Mesendoderm (in vitro differentiated cells): ENCODE measurements at regions not wholly inside any gene's neighbourhood (a gene's known extent, or its start where the extent isn't known, plus 50 kb on each side); places are given as distances from the start of the nearest gene placed in this dataset.

ENCODE experiments used
- DNase-seq: peaks from one replicate; pipeline ENCODE4 v3.0.0; 2013
- H2AK5ac ChIP-seq: 2 replicates; pipeline ENCODE4 v1.6.1; 2013; ENCODE audit warnings: low read length, inconsistent platforms
- H2BK120ac ChIP-seq: 2 replicates; pipeline ENCODE4 v1.6.1; 2013; ENCODE audit warnings: low read depth, mild to moderate bottlenecking, low read length, moderate library complexity, mixed read lengths
- H2BK15ac ChIP-seq: replicated peaks from 2 replicates; pipeline ENCODE4 v1.6.1; 2013; ENCODE audit warnings: low read depth, mild to moderate bottlenecking, moderate library complexity
- H2BK5ac ChIP-seq: 2 replicates; pipeline ENCODE4 v1.6.1; 2013; ENCODE audit warnings: low read length, inconsistent platforms
- H3K18ac ChIP-seq: 2 replicates; pipeline ENCODE4 v1.6.1; 2013; ENCODE audit warnings: mild to moderate bottlenecking, low read length, mixed read lengths
- H3K23ac ChIP-seq: one replicate; pipeline ENCODE4 v1.6.1; 2013; ENCODE audit warnings: low read length
- H3K27ac ChIP-seq: 2 replicates; pipeline ENCODE4 v1.5.1; 2013; ENCODE audit warnings: low read depth, mild to moderate bottlenecking, inconsistent platforms, low read length, moderate library complexity
- H3K27me3 ChIP-seq: 2 replicates; pipeline ENCODE4 v1.6.1; 2013; ENCODE audit warnings: low read length, control low read depth, mild to moderate bottlenecking, inconsistent platforms; ENCODE audit not compliant: insufficient read depth, poor library complexity
- H3K36me3 ChIP-seq: 2 replicates; pipeline ENCODE4 v1.6.1; 2013; ENCODE audit warnings: low read length, inconsistent platforms; ENCODE audit not compliant: control insufficient read depth, insufficient read depth
- H3K4ac ChIP-seq: one replicate; pipeline ENCODE4 v1.6.1; 2013; ENCODE audit warnings: low read depth, mild to moderate bottlenecking, low read length, moderate library complexity
- H3K4me1 ChIP-seq: 2 replicates; pipeline ENCODE4 v1.6.1; 2013; ENCODE audit warnings: low read depth, low read length, inconsistent platforms; ENCODE audit not compliant: control insufficient read depth
- H3K4me2 ChIP-seq: 2 replicates; pipeline ENCODE4 v1.6.1; 2013; ENCODE audit warnings: low read length
- H3K4me3 ChIP-seq: 2 replicates; pipeline ENCODE4 v1.5.1; 2013; ENCODE audit warnings: mild to moderate bottlenecking, low read length
- H3K56ac ChIP-seq: one replicate; pipeline ENCODE4 v1.6.1; 2013; ENCODE audit warnings: low read length
- H3K79me1 ChIP-seq: 2 replicates; pipeline ENCODE4 v1.6.1; 2013; ENCODE audit warnings: low read length, inconsistent platforms
- H3K79me2 ChIP-seq: 2 replicates; pipeline ENCODE4 v1.6.1; 2013; ENCODE audit warnings: mild to moderate bottlenecking, low read length; ENCODE audit not compliant: control insufficient read depth, insufficient read depth
- H3K9ac ChIP-seq: 2 replicates; pipeline ENCODE4 v1.6.1; 2013; ENCODE audit warnings: low read length, inconsistent platforms
- H4K5ac ChIP-seq: one replicate; pipeline ENCODE4 v1.6.1; 2013; ENCODE audit warnings: low read length
- H4K8ac ChIP-seq: one replicate; pipeline ENCODE4 v1.6.1; 2013; ENCODE audit warnings: low read depth, mild to moderate bottlenecking, control low read depth, low read length, moderate library complexity
- whole genome bisulfite sequencing: extraction: QIAGEN DNeasy Blood & Tissue Kit; methylation state at CpG from one replicate; pipeline ENCODE4 v1.1.7; 2013; ENCODE audit warnings: low lambda C conversion rate, missing lambda C conversion rate; ENCODE audit not compliant: insufficient coverage; ENCODE audit errors: extremely low coverage; 5-methylcytosine and 5-hydroxymethylcytosine counted together

GRCh38 chr13:112252804-112253590, 123.2 kb upstream of the SPACA7 start:
- no peak overlapping the region for H3K4me3 ChIP-seq
- H2BK120ac ChIP-seq: no peak overlapping the region
- no CpG with 5 or more reads among the region's 29 CpGs for WGBS
- H3K4ac ChIP-seq: no peak overlapping the region
- no peaks in the 10 kb centered on the region for H3K4me1 ChIP-seq
- no peak overlapping the region for H3K23ac ChIP-seq
- no peak overlapping the region for H4K8ac ChIP-seq
- no peak overlapping the region for H2BK5ac ChIP-seq
- no peaks in the 10 kb centered on the region for H3K79me2 ChIP-seq
- no peak overlapping the region for H3K18ac ChIP-seq
- H3K27me3 ChIP-seq: no peaks in the 10 kb centered on the region
- no peak overlapping the region for H3K4me2 ChIP-seq
- no peak overlapping the region for H3K27ac ChIP-seq
- H3K9ac ChIP-seq: no peak overlapping the region
- no peaks in the 10 kb centered on the region for H3K36me3 ChIP-seq
- no peak overlapping the region for H3K56ac ChIP-seq
- no peak overlapping the region for H4K5ac ChIP-seq
- H3K79me1 ChIP-seq: no peaks in the 10 kb centered on the region
- H2BK15ac ChIP-seq: no peak overlapping the region
- no peak overlapping the region for H2AK5ac ChIP-seq
- no peak for DNase-seq

GRCh38 chr13:112253631-112254030, 122.5 kb upstream of the SPACA7 start:
- Histone ChIP-seq H3K4ac (no peak overlapping the region), H4K8ac (no peak overlapping the region), H3K36me3 (no peaks in the 10 kb centered on the region), H3K27ac (no peak overlapping the region), H2BK15ac (no peak overlapping the region), H3K18ac (no peak overlapping the region), H3K79me1 (no peaks in the 10 kb centered on the region), H3K23ac (no peak overlapping the region), H3K79me2 (no peaks in the 10 kb centered on the region), H3K4me1 (no peaks in the 10 kb centered on the region), H3K4me3 (no peak overlapping the region), H4K5ac (no peak overlapping the region), H2AK5ac (no peak overlapping the region), H3K9ac (no peak overlapping the region), H3K4me2 (no peak overlapping the region), H2BK5ac (no peak overlapping the region), H2BK120ac (no peak overlapping the region), H3K56ac (no peak overlapping the region), H3K27me3 (no peaks in the 10 kb centered on the region)
- no CpG with 5 or more reads among the region's 17 CpGs for WGBS
- DNase-seq: no peak

- Histone ChIP-seq H3K27ac (no peak overlapping the region), H2AK5ac (no peak overlapping the region), H4K8ac (no peak overlapping the region), H3K56ac (no peak overlapping the region), H3K18ac (no peak overlapping the region), H3K9ac (no peak overlapping the region), H3K79me2 (no peaks in the 10 kb centered on the region), H3K23ac (no peak overlapping the region), H2BK5ac (no peak overlapping the region), H2BK15ac (no peak overlapping the region), H4K5ac (no peak overlapping the region), H3K36me3 (no peaks in the 10 kb centered on the region), H3K27me3 (no peaks in the 10 kb centered on the region), H3K4me2 (no peak overlapping the region), H3K4me1 (no peaks in the 10 kb centered on the region), H3K4me3 (no peak overlapping the region), H3K4ac (no peak overlapping the region), H3K79me1 (no peaks in the 10 kb centered on the region), H2BK120ac (no peak overlapping the region)
- WGBS: no CpG with 5 or more reads among the region's 25 CpGs
- no peak for DNase-seq
These were observed 121.9 kb upstream of the SPACA7 start for GRCh38 chr13:112254061-112254818.

- Histone ChIP-seq H3K4me3 (no peak overlapping the region), H2AK5ac (no peak overlapping the region), H3K23ac (no peak overlapping the region), H3K4me2 (no peak overlapping the region), H3K18ac (no peak overlapping the region), H3K27ac (no peak overlapping the region), H3K4ac (no peak overlapping the region), H2BK15ac (no peak overlapping the region), H3K56ac (no peak overlapping the region), H3K79me1 (no peaks in the 10 kb centered on the region), H2BK120ac (no peak overlapping the region), H4K5ac (no peak overlapping the region), H3K4me1 (no peaks in the 10 kb centered on the region), H3K27me3 (no peaks in the 10 kb centered on the region), H2BK5ac (no peak overlapping the region), H3K9ac (no peak overlapping the region), H4K8ac (no peak overlapping the region), H3K79me2 (no peaks in the 10 kb centered on the region), H3K36me3 (no peaks in the 10 kb centered on the region)
- DNase-seq: no peak
- no CpG with 5 or more reads among the region's 11 CpGs for WGBS
These were observed 121.3 kb upstream of the SPACA7 start for GRCh38 chr13:112254900-112255299.

- no peak overlapping the region for H3K18ac ChIP-seq
- no peak for DNase-seq
These were observed 120.5 kb upstream of the SPACA7 start for GRCh38 chr13:112255550-112256120.

More at GRCh38 chr13:112255550-112256120, 120.5 kb upstream of the SPACA7 start:
- no peak overlapping the region for H2BK15ac ChIP-seq
- H2AK5ac ChIP-seq: no peak overlapping the region
- H3K27ac ChIP-seq: no peak overlapping the region
- no peak overlapping the region for H3K4me3 ChIP-seq
- H2BK120ac ChIP-seq: no peak overlapping the region
- H3K27me3 ChIP-seq: no peaks in the 10 kb centered on the region
- no peak overlapping the region for H3K9ac ChIP-seq
- H3K79me2 ChIP-seq: no peaks in the 10 kb centered on the region
- H3K56ac ChIP-seq: no peak overlapping the region
- H3K23ac ChIP-seq: no peak overlapping the region
- H3K4me2 ChIP-seq: no peak overlapping the region
- H4K8ac ChIP-seq: no peak overlapping the region
- no peaks in the 10 kb centered on the region for H3K36me3 ChIP-seq
- no peak overlapping the region for H3K4ac ChIP-seq
- no peak overlapping the region for H2BK5ac ChIP-seq
- H3K4me1 ChIP-seq: no peaks in the 10 kb centered on the region
- H3K79me1 ChIP-seq: no peaks in the 10 kb centered on the region
- H4K5ac ChIP-seq: no peak overlapping the region
- WGBS: no CpG with 5 or more reads among the region's 19 CpGs
